ENCODE measurements at regions not wholly inside any gene's neighbourhood (a gene's known extent, or its start where the extent isn't known, plus 50 kb on each side); places are given as distances from the start of the nearest gene placed in this dataset.

- no peak for TF ChIP-seq CTCF (IDR thresholded peaks at IDR 0.05)
- no peak for TF ChIP-seq POLR2A (IDR thresholded peaks at IDR 0.05)
These were observed 150.8 kb upstream of the STAC start for GRCh38 chr3:36229496-36229895.
